ENCODE measurements at regions not wholly inside any gene's neighbourhood (a gene's known extent, or its start where the extent isn't known, plus 50 kb on each side); places are given as distances from the start of the nearest gene placed in this dataset.

DNA sequence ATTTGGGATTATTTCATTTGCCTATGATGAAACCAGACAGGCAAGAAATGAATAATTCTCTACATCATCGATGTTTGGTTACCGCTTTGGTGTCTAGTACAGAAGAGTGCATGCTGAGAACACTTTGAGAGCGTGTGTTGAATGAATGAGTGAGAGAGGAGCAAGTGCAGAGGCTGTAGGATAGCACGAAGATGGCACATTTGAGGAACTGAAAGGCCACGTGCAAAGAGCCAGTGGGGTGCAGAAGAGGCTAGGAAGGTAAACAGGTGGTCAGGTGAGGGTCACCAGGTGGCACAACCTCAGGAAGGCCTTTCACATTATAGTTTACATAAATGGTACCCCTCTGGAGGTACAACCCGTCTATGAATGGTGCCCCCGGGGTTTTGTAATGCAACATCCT, 80.1 kb upstream of the SPHKAP start:
- TF ChIP-seq, protein P1, sequence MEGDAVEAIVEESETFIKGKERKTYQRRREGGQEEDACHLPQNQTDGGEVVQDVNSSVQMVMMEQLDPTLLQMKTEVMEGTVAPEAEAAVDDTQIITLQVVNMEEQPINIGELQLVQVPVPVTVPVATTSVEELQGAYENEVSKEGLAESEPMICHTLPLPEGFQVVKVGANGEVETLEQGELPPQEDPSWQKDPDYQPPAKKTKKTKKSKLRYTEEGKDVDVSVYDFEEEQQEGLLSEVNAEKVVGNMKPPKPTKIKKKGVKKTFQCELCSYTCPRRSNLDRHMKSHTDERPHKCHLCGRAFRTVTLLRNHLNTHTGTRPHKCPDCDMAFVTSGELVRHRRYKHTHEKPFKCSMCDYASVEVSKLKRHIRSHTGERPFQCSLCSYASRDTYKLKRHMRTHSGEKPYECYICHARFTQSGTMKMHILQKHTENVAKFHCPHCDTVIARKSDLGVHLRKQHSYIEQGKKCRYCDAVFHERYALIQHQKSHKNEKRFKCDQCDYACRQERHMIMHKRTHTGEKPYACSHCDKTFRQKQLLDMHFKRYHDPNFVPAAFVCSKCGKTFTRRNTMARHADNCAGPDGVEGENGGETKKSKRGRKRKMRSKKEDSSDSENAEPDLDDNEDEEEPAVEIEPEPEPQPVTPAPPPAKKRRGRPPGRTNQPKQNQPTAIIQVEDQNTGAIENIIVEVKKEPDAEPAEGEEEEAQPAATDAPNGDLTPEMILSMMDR (IDR thresholded peaks at IDR 0.05; ENCODE audit: poor library complexity), result no peak
- TF ChIP-seq EZH2phosphoT487 (IDR thresholded peaks at IDR 0.05; ENCODE audit: low read depth, severe bottlenecking, unreplicated experiment), result no peak
